Mesenchymal stem cell (in vitro differentiated cells and primary cell): ENCODE measurements at regions not wholly inside any gene's neighbourhood (a gene's known extent, or its start where the extent isn't known, plus 50 kb on each side); places are given as distances from the start of the nearest gene placed in this dataset.
A peak's percentile ranks its signal among the peaks of the same experiment; 100 is the strongest.

Experiments
- DNase-seq: peaks from one replicate; pipeline ENCODE4 v3.0.0-alpha.2; 2013
- H2AFZ ChIP-seq: one replicate; pipeline ENCODE4 v1.6.1; 2013; ENCODE audit warnings: low read depth, mild to moderate bottlenecking, control low read depth, inconsistent platforms, low read length, moderate library complexity
- H2AK5ac ChIP-seq: 2 replicates; pipeline ENCODE4 v1.6.1; 2013; ENCODE audit warnings: low read length, moderate library complexity, mild to moderate bottlenecking, inconsistent platforms; ENCODE audit not compliant: severe bottlenecking
- H2BK120ac ChIP-seq: one replicate; pipeline ENCODE4 v1.6.1; 2013; ENCODE audit warnings: low read depth, mild to moderate bottlenecking, inconsistent platforms, low read length, moderate library complexity
- H2BK12ac ChIP-seq, 2 experiments: one replicate each; pipeline ENCODE4 v1.6.1; 2013; ENCODE audit warnings: inconsistent platforms in 2 of 2, low read length in 2 of 2, mild to moderate bottlenecking in 2 of 2, moderate library complexity in 2 of 2, control low read depth in 1 of 2
- H2BK15ac ChIP-seq: one replicate; pipeline ENCODE4 v1.6.1; 2013; ENCODE audit warnings: mild to moderate bottlenecking, low read depth, inconsistent platforms; ENCODE audit not compliant: poor library complexity, severe bottlenecking
- H2BK5ac ChIP-seq: 2 replicates; pipeline ENCODE4 v1.6.1; 2013; ENCODE audit warnings: low read depth, mild to moderate bottlenecking, low read length, control low read depth, inconsistent platforms; ENCODE audit not compliant: poor library complexity, severe bottlenecking
- H3K14ac ChIP-seq, 2 experiments: one replicate each; pipeline ENCODE4 v1.6.1; 2013; ENCODE audit warnings: inconsistent platforms in 2 of 2, low read length in 2 of 2, control low read depth in 1 of 2, mild to moderate bottlenecking in 1 of 2, moderate library complexity in 1 of 2
- H3K18ac ChIP-seq, 2 experiments: one replicate each; pipeline ENCODE4 v1.6.1; 2013; ENCODE audit warnings: inconsistent platforms in 2 of 2, low read length in 2 of 2, control low read depth in 1 of 2, low read depth in 1 of 2, mild to moderate bottlenecking in 1 of 2
- H3K23ac ChIP-seq, 2 experiments: one replicate each; pipeline ENCODE4 v1.6.1; 2013; ENCODE audit warnings: inconsistent platforms in 2 of 2, low read length in 2 of 2, mild to moderate bottlenecking in 2 of 2, moderate library complexity in 2 of 2, control low read depth in 1 of 2
- H3K27ac ChIP-seq: 2 replicates; pipeline ENCODE4 v1.5.1; 2013; ENCODE audit warnings: mild to moderate bottlenecking, moderate library complexity, low read length, control low read depth, inconsistent platforms; ENCODE audit not compliant: poor library complexity, severe bottlenecking
- H3K27me3 ChIP-seq, 2 experiments: 2 replicates each; pipeline versions ENCODE4 v1.6.1 to v1.7.0; 2013; ENCODE audit warnings: low read length in 2 of 2, mild to moderate bottlenecking in 2 of 2, moderate library complexity in 2 of 2, control low read depth in 1 of 2, inconsistent platforms in 1 of 2; ENCODE audit not compliant: control insufficient read depth in 1 of 2, insufficient read depth in 1 of 2
- H3K36me3 ChIP-seq, 2 experiments: 2 replicates each; pipeline versions ENCODE4 v1.6.1 to v1.7.0; 2013; ENCODE audit warnings: low read length in 2 of 2, control low read depth in 1 of 2, inconsistent platforms in 1 of 2, low read depth in 1 of 2, mild to moderate bottlenecking in 1 of 2; ENCODE audit not compliant: insufficient read depth in 2 of 2, control insufficient read depth in 1 of 2
- H3K4ac ChIP-seq, 2 experiments: one replicate each; pipeline ENCODE4 v1.6.1; 2013; ENCODE audit warnings: inconsistent platforms in 2 of 2, low read length in 2 of 2, mild to moderate bottlenecking in 2 of 2, moderate library complexity in 2 of 2, control low read depth in 1 of 2, low read depth in 1 of 2
- H3K4me1 ChIP-seq: 2 replicates; pipeline ENCODE4 v1.6.1; 2013; ENCODE audit warnings: low read depth, low read length, control low read depth; ENCODE audit not compliant: control insufficient read depth, insufficient read depth
- H3K4me2 ChIP-seq: 2 replicates; pipeline ENCODE4 v1.6.1; 2013; ENCODE audit warnings: low read length, mild to moderate bottlenecking, inconsistent platforms; ENCODE audit not compliant: poor library complexity, severe bottlenecking
- H3K4me3 ChIP-seq, 2 experiments: 2 replicates each; pipeline versions ENCODE4 v1.5.1 to v1.7.0; 2013; ENCODE audit warnings: low read length in 2 of 2, mild to moderate bottlenecking in 2 of 2, control low read depth in 1 of 2, low read depth in 1 of 2; ENCODE audit not compliant: insufficient read depth in 1 of 2
- H3K79me1 ChIP-seq: replicated peaks from 2 replicates; pipeline ENCODE4 v1.6.1; 2013; ENCODE audit warnings: mild to moderate bottlenecking, control low read depth, low read length, inconsistent platforms; ENCODE audit not compliant: poor library complexity, severe bottlenecking
- H3K9ac ChIP-seq: 2 replicates; pipeline ENCODE4 v1.7.0; 2013; ENCODE audit warnings: mild to moderate bottlenecking, low read length, moderate library complexity
- H3K9me3 ChIP-seq: 2 replicates; pipeline ENCODE4 v1.7.0; 2013; ENCODE audit warnings: mild to moderate bottlenecking, low read length; ENCODE audit not compliant: control insufficient read depth
- H4K8ac ChIP-seq: one replicate; pipeline ENCODE4 v1.6.1; 2013; ENCODE audit warnings: inconsistent platforms, mild to moderate bottlenecking, low read length, moderate library complexity
- H4K91ac ChIP-seq: one replicate; pipeline ENCODE4 v1.6.1; 2013; ENCODE audit warnings: mild to moderate bottlenecking, low read length, inconsistent platforms
- WGBS: methylation state at CpG from one replicate; pipeline ENCODE4 v1.1.7; 2013; ENCODE audit warnings: mixed read lengths; 5-methylcytosine and 5-hydroxymethylcytosine counted together

GRCh38 chr5:78726571-78726970, 78.0 kb upstream of the LHFPL2 start:
- 98% methylated on average over 3 of the region's 3 CpGs for WGBS
- no peak overlapping the region for H3K9ac ChIP-seq
- H3K79me1 ChIP-seq = no peaks in the 10 kb centered on the region
- H3K27me3 ChIP-seq = no peaks in the 10 kb centered on the region
- H2BK12ac ChIP-seq = no peak overlapping the region
- no peak overlapping the region for H2AK5ac ChIP-seq
- no peak overlapping the region for H3K23ac ChIP-seq
- H2BK5ac ChIP-seq = no peak overlapping the region
- DNase-seq = no peak
- no peak overlapping the region for H3K27ac ChIP-seq
- H3K4me2 ChIP-seq = no peak overlapping the region
- H3K14ac ChIP-seq = no peak overlapping the region
- no peak overlapping the region for H4K8ac ChIP-seq
- H3K4ac ChIP-seq = no peak overlapping the region
- no peaks in the 10 kb centered on the region for H3K9me3 ChIP-seq
- H2AFZ ChIP-seq = no peak overlapping the region
- H4K91ac ChIP-seq = no peak overlapping the region
- H3K4me3 ChIP-seq = no peak overlapping the region
- H2BK15ac ChIP-seq = no peak overlapping the region
- no peak overlapping the region for H2BK120ac ChIP-seq
- no peak overlapping the region for H3K18ac ChIP-seq
- peaks cover 4% of the 10 kb centered on the region for H3K4me1 ChIP-seq
- no peaks in the 10 kb centered on the region for H3K36me3 ChIP-seq

DNA sequence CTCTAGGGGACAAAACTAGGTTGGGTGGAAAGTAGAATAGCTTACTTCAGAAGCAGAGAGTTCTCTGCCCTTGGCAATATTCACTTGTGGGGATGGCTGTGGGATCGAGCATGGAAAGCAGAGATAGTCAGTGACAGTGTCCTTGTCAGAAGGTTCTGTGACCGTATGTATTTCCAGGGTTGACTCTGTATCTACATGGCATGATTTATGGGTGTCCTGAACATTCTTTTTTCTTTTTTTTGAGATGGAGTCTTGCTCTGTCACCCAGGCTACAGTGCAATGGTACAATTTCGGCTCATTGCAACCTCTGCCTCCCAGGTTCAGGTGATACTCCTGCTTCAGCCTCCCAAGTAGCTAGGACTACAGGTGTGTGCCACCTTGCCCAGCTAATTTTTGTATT, 77.4 kb upstream of the LHFPL2 start:
- H2BK15ac ChIP-seq = no peak overlapping the region
- no peak overlapping the region for H4K91ac ChIP-seq
- no peaks in the 10 kb centered on the region for H3K27me3 ChIP-seq
- no peak overlapping the region for H3K27ac ChIP-seq
- no peak overlapping the region for H3K4me2 ChIP-seq
- no peaks in the 10 kb centered on the region for H3K9me3 ChIP-seq
- no peak overlapping the region for H3K4me3 ChIP-seq
- H3K4ac ChIP-seq = no peak overlapping the region
- no peak overlapping the region for H3K23ac ChIP-seq
- no peak overlapping the region for H2AFZ ChIP-seq
- no peaks in the 10 kb centered on the region for H3K36me3 ChIP-seq
- peaks cover 5% of the 10 kb centered on the region for H3K4me1 ChIP-seq
- no peak overlapping the region for H3K18ac ChIP-seq
- no peak overlapping the region for H3K9ac ChIP-seq
- H2BK120ac ChIP-seq = no peak overlapping the region
- H3K79me1 ChIP-seq = no peaks in the 10 kb centered on the region
- H2BK12ac ChIP-seq = no peak overlapping the region
- H4K8ac ChIP-seq = no peak overlapping the region
- no peak overlapping the region for H3K14ac ChIP-seq
- 100% methylated on average over 3 of the region's 3 CpGs for WGBS
- H2BK5ac ChIP-seq = no peak overlapping the region
- DNase-seq = no peak
- H2AK5ac ChIP-seq = no peak overlapping the region

- no peak overlapping the region for H2BK12ac ChIP-seq
- no peaks in the 10 kb centered on the region for H3K36me3 ChIP-seq
- no peak overlapping the region for H4K91ac ChIP-seq
- no peak overlapping the region for H3K14ac ChIP-seq
- no peak overlapping the region for H3K23ac ChIP-seq
- H3K27ac ChIP-seq = no peak overlapping the region
- no peak overlapping the region for H3K4me3 ChIP-seq
- H3K9ac ChIP-seq = no peak overlapping the region
- peaks cover 7% of the 10 kb centered on the region for H3K4me1 ChIP-seq
- H3K4ac ChIP-seq = no peak overlapping the region
- no peak overlapping the region for H2AFZ ChIP-seq
- H2AK5ac ChIP-seq = no peak overlapping the region
- peaks cover 0 to 3% of the 10 kb centered on the region in 2 experiments for H3K27me3 ChIP-seq
- DNase-seq = no peak
- no peak overlapping the region for H3K18ac ChIP-seq
- H3K4me2 ChIP-seq = no peak overlapping the region
- H2BK120ac ChIP-seq = no peak overlapping the region
- H3K79me1 ChIP-seq = no peaks in the 10 kb centered on the region
- H2BK5ac ChIP-seq = no peak overlapping the region
- no peaks in the 10 kb centered on the region for H3K9me3 ChIP-seq
- no peak overlapping the region for H2BK15ac ChIP-seq
- H4K8ac ChIP-seq = no peak overlapping the region
These were observed 75.5 kb upstream of the LHFPL2 start for GRCh38 chr5:78724061-78724460.

DNA sequence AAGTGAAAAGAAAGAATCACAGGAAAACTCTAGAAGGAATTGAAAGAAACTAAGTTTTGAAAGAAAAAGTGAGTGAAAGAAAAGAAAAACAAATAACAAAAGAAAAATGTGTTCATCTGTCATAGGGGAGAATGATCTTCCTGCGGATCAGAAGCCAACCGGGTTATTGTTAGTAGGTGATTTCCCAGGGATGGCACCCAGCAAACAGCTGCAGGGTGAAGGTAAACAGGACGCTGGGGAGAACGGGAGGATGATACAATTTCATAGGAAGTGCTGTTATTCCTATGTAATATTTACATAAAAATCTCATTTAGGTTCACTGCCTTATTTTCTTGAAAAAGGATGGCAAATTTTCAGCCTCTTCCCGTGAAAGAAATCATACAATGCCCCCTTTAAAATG, 72.4 kb upstream of the LHFPL2 start:
- WGBS = 79% methylated on average over 3 of the region's 5 CpGs
- Histone ChIP-seq H3K27ac (peak overlapping the region; percentile 37), H2AFZ (no peak overlapping the region), H4K8ac (no peak overlapping the region), H3K36me3 (no peaks in the 10 kb centered on the region), H3K4me3 (no peak overlapping the region), H2BK120ac (no peak overlapping the region), H3K4ac (no peak overlapping the region), H2AK5ac (no peak overlapping the region), H2BK15ac (no peak overlapping the region), H3K23ac (no peak overlapping the region), H3K9me3 (no peaks in the 10 kb centered on the region), H2BK12ac (no peak overlapping the region), H3K14ac (no peak overlapping the region), H3K27me3 (peaks cover 0 to 3% of the 10 kb centered on the region in 2 experiments), H4K91ac (no peak overlapping the region), H3K4me1 (peaks cover 17% of the 10 kb centered on the region), H3K9ac (no peak overlapping the region), H2BK5ac (no peak overlapping the region), H3K18ac (peak overlapping the region in 1 of 2 experiments; percentile 43), H3K79me1 (no peaks in the 10 kb centered on the region), H3K4me2 (no peak overlapping the region)
- no peak for DNase-seq
